C4-2B (cell line): ENCODE measurements at regions not wholly inside any gene's neighbourhood (a gene's known extent, or its start where the extent isn't known, plus 50 kb on each side); places are given as distances from the start of the nearest gene placed in this dataset.

Experiments
- H3K27ac ChIP-seq: fragments of 450-650 bp; 2 replicates; pipeline ENCODE4 v1.5.1; 2017
- CTCF ChIP-seq: fragments of 450-650 bp; conservative IDR thresholded peaks from 2 replicates; pipeline ENCODE4 v1.5.1; 2017; ENCODE audit warnings: mild to moderate bottlenecking
- ZFX ChIP-seq: fragments of 450-650 bp; IDR thresholded peaks from 2 replicates; pipeline ENCODE4 v1.6.1; 2017

GRCh38 chr18:2431806-2432205 is 139.5 kb downstream of the METTL4 start:
- H3K27ac ChIP-seq, result no peak overlapping the region
- TF ChIP-seq CTCF, result no peak
- TF ChIP-seq ZFX, result no peak

- TF ChIP-seq ZFX (no peak), CTCF (no peak)
- H3K27ac ChIP-seq, result no peak overlapping the region
Measured at GRCh38 chr18:2433366-2433765, 137.9 kb downstream of the METTL4 start.

GRCh38 chr18:2441544-2441943 is 129.8 kb downstream of the METTL4 start:
- TF ChIP-seq CTCF, result no peak
- H3K27ac ChIP-seq, result no peak overlapping the region

- no peak for TF ChIP-seq CTCF
- no peak for TF ChIP-seq ZFX
- H3K27ac ChIP-seq, result no peak overlapping the region
Measured at GRCh38 chr18:2442006-2442405, 129.3 kb downstream of the METTL4 start.

- no peak overlapping the region for H3K27ac ChIP-seq
- TF ChIP-seq CTCF (no peak), ZFX (no peak)
Measured at GRCh38 chr18:2442726-2443275, 128.5 kb downstream of the METTL4 start.

GRCh38 chr18:2444201-2444875 is 127.0 kb downstream of the METTL4 start:
- TF ChIP-seq CTCF (no peak), ZFX (no peak)

GRCh38 chr18:2448565-2449151 is 122.6 kb downstream of the METTL4 start:
- no peak overlapping the region for H3K27ac ChIP-seq
- TF ChIP-seq CTCF, result no peak
- no peak for TF ChIP-seq ZFX

More at GRCh38 chr18:2444201-2444875, 127.0 kb downstream of the METTL4 start:
- no peak overlapping the region for H3K27ac ChIP-seq
